Nephron (organoid): ENCODE measurements at regions not wholly inside any gene's neighbourhood (a gene's known extent, or its start where the extent isn't known, plus 50 kb on each side); places are given as distances from the start of the nearest gene placed in this dataset.
A peak's percentile ranks its signal among the peaks of the same experiment; 100 is the strongest.

Source experiments
- H3K27ac Mint-ChIP-seq, 3 experiments: 2 replicates each; pipeline ENCODE4 v1.8.0; 2020; ENCODE audit warnings: mixed read lengths in 3 of 3, mild to moderate bottlenecking in 2 of 3, moderate library complexity in 1 of 3
- H3K27me3 Mint-ChIP-seq: 2 replicates; pipeline ENCODE4 v1.8.0; 2021; ENCODE audit warnings: low read depth, mild to moderate bottlenecking, moderate library complexity, mixed read lengths
- H3K36me3 Mint-ChIP-seq: 2 replicates; pipeline ENCODE4 v1.8.0; 2020; ENCODE audit warnings: low read depth, mixed read lengths
- H3K4me1 Mint-ChIP-seq: 2 replicates; pipeline ENCODE4 v1.8.0; 2020; ENCODE audit warnings: mixed read lengths
- H3K4me3 Mint-ChIP-seq, 3 experiments: 2 replicates each; pipeline ENCODE4 v1.8.0; 2020; ENCODE audit warnings: mild to moderate bottlenecking in 3 of 3, mixed read lengths in 3 of 3, moderate library complexity in 2 of 3
- H3K9me3 Mint-ChIP-seq: 2 replicates; pipeline ENCODE4 v1.8.0; 2020; ENCODE audit warnings: mixed read lengths
- TF ChIP-seq, protein P1 (sequence below), 3 experiments: fragments of 200-600 bp; sonication (generic); IDR thresholded peaks; one replicate each; pipeline ENCODE4 v1.5.0; 2021; ENCODE audit warnings: antibody characterized with exemption in 3 of 3; ENCODE audit not compliant: unreplicated experiment in 3 of 3

GRCh38 chr15:95944661-95945255, 385.7 kb upstream of the NR2F2 start:
- TF ChIP-seq, protein P1, sequence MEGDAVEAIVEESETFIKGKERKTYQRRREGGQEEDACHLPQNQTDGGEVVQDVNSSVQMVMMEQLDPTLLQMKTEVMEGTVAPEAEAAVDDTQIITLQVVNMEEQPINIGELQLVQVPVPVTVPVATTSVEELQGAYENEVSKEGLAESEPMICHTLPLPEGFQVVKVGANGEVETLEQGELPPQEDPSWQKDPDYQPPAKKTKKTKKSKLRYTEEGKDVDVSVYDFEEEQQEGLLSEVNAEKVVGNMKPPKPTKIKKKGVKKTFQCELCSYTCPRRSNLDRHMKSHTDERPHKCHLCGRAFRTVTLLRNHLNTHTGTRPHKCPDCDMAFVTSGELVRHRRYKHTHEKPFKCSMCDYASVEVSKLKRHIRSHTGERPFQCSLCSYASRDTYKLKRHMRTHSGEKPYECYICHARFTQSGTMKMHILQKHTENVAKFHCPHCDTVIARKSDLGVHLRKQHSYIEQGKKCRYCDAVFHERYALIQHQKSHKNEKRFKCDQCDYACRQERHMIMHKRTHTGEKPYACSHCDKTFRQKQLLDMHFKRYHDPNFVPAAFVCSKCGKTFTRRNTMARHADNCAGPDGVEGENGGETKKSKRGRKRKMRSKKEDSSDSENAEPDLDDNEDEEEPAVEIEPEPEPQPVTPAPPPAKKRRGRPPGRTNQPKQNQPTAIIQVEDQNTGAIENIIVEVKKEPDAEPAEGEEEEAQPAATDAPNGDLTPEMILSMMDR (IDR thresholded peaks at IDR 0.05; ENCODE audit: unreplicated experiment in 3 of 3), result no peak
- Mint-ChIP-seq H3K9me3 (no peaks in the 10 kb centered on the region), H3K36me3 (no peaks in the 10 kb centered on the region), H3K4me3 (no peak overlapping the region), H3K4me1 (peaks cover 54% of the 10 kb centered on the region), H3K27ac (peak overlapping the region in 2 of 3 experiments; percentile 3 to 54), H3K27me3 (peaks cover 6% of the 10 kb centered on the region)

DNA sequence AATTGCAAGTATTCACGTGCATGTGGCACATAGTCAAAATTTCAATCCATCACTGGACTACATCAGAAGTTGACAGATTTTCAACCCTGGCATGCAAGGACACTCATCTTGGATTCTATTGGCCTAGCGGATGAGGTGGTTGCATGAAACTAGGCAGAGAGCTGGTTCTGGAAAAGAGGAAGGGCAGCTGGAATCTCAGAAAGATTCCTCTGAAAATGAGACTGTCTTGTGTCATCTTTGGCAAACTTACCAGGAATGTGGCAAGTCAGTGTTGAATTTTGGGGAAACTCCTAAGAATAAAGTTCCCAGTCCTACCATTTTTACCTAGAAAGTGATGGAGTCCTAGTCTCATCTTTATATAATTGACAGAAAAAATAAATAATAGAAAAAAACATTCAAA, 384.3 kb upstream of the NR2F2 start:
- no peaks in the 10 kb centered on the region for H3K9me3 Mint-ChIP-seq
- H3K27me3 Mint-ChIP-seq, result peaks cover 6% of the 10 kb centered on the region
- no peak overlapping the region for H3K4me3 Mint-ChIP-seq
- TF ChIP-seq, protein P1 (IDR thresholded peaks at IDR 0.05; ENCODE audit: unreplicated experiment in 3 of 3), result no peak
- H3K4me1 Mint-ChIP-seq, result peaks cover 41% of the 10 kb centered on the region
- H3K36me3 Mint-ChIP-seq, result no peaks in the 10 kb centered on the region
- peak overlapping the region in 1 of 3 experiments; percentile 32 for H3K27ac Mint-ChIP-seq

DNA sequence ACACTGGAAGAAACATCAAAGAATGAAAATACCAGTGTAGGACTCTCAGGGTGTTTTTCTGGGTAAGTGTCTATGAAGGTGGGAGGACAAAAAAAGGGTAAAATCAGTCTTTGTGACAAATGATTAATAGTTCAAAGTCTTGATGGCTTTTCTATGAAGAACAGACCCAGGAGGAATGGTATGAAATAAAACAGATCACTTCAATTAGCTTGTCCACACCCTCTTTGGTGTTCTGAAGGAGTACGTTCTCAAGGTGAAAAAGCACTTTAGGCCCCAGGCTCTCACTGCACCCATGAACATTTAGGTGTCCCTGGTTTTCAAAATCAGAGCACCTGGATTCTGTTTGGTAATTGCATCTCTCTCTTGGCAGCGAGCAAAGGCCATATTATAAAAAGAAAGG, 383.6 kb upstream of the NR2F2 start:
- Mint-ChIP-seq H3K9me3 (peaks cover under 1% of the 10 kb centered on the region), H3K36me3 (no peaks in the 10 kb centered on the region), H3K27me3 (peaks cover 6% of the 10 kb centered on the region), H3K4me1 (peaks cover 41% of the 10 kb centered on the region), H3K4me3 (no peak overlapping the region), H3K27ac (no peak overlapping the region)
- TF ChIP-seq, protein P1 (IDR thresholded peaks at IDR 0.05; ENCODE audit: unreplicated experiment in 3 of 3), result no peak

DNA sequence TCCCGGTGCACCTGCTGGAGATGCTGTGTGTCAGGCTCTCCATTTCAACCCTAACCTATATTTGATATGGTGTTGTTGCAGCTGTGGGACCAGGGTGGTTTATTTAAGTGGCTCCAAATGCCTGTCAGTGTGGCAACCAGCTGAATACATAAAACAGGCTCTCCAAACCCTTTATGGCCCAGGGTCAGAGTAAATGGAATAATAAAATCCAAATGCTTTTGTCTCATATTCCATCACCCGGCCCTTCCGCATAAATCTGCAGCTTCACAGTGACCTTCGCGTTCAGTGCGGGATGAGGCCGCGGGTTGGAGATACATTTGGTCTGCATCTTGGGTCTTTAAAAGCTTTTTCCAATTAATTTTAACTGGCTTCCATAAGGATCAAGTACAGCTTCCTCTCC, 382.1 kb upstream of the NR2F2 start:
- Mint-ChIP-seq H3K4me1 (peaks cover 41% of the 10 kb centered on the region), H3K27ac (peak overlapping the region in 1 of 3 experiments; percentile 4), H3K36me3 (peaks cover 4% of the 10 kb centered on the region), H3K27me3 (peaks cover 6% of the 10 kb centered on the region), H3K9me3 (peaks cover 3% of the 10 kb centered on the region), H3K4me3 (no peak overlapping the region)
- TF ChIP-seq, protein P1 (IDR thresholded peaks at IDR 0.05; ENCODE audit: unreplicated experiment in 3 of 3), result no peak

GRCh38 chr15:95953032-95953431, 377.5 kb upstream of the NR2F2 start:
- peaks cover 4% of the 10 kb centered on the region for H3K36me3 Mint-ChIP-seq
- TF ChIP-seq, protein P1 (IDR thresholded peaks at IDR 0.05; ENCODE audit: unreplicated experiment in 3 of 3), result no peak
- H3K9me3 Mint-ChIP-seq, result peaks cover 19% of the 10 kb centered on the region
- peaks cover 31% of the 10 kb centered on the region for H3K4me1 Mint-ChIP-seq
- no peak overlapping the region for H3K27ac Mint-ChIP-seq
- peaks cover 6% of the 10 kb centered on the region for H3K27me3 Mint-ChIP-seq
- no peak overlapping the region for H3K4me3 Mint-ChIP-seq

GRCh38 chr15:95957861-95958260, 372.6 kb upstream of the NR2F2 start:
- Mint-ChIP-seq H3K9me3 (peaks cover 41% of the 10 kb centered on the region), H3K4me3 (peak overlapping the region in 2 of 3 experiments; percentile 2 to 3), H3K27ac (peak overlapping the region; percentile 31 to 77 (median 50)), H3K4me1 (peaks cover 22% of the 10 kb centered on the region), H3K27me3 (no peaks in the 10 kb centered on the region), H3K36me3 (peaks cover 15% of the 10 kb centered on the region)
- TF ChIP-seq, protein P1 (IDR thresholded peaks at IDR 0.05; ENCODE audit: unreplicated experiment in 3 of 3), result no peak
